Activated CD8-positive, alpha-beta memory T cell treated with anti-CD3 and anti-CD28 coated beads, Interleukin-2, amount 10 ng/mL, durations not matched to agents 7 days and 5 days (primary cell): ENCODE measurements at regions not wholly inside any gene's neighbourhood (a gene's known extent, or its start where the extent isn't known, plus 50 kb on each side); places are given as distances from the start of the nearest gene placed in this dataset.

Experiments used
- ATAC-seq: fragments of 150-1000 bp; cut with Tn5 transposase; one replicate; pipeline ENCODE4 v1.10.0; 2021; ENCODE audit warnings: moderate library complexity
- CTCF ChIA-PET: fragments of 350-600 bp; sonication (Branson Sonifier 250); formaldehyde crosslinking; loops from one replicate; lab custom pipeline; 2021; ENCODE audit warnings: antibody characterized with exemption; lab: Charles Lee
- DNase-seq: peaks from one replicate; pipeline ENCODE4 v3.0.0-alpha.2; 2020
- H3K27ac Mint-ChIP-seq: one replicate; pipeline ENCODE4 v1.8.0; 2021; ENCODE audit warnings: mild to moderate bottlenecking, mixed read lengths
- H3K27me3 Mint-ChIP-seq: one replicate; pipeline ENCODE4 v1.8.0; 2021; ENCODE audit warnings: mixed read lengths
- H3K36me3 Mint-ChIP-seq: one replicate; pipeline ENCODE4 v1.8.0; 2021; ENCODE audit warnings: mild to moderate bottlenecking, mixed read lengths
- H3K4me1 Mint-ChIP-seq: one replicate; pipeline ENCODE4 v1.8.0; 2021; ENCODE audit warnings: mixed read lengths
- H3K4me3 Mint-ChIP-seq: one replicate; pipeline ENCODE4 v1.8.0; 2021; ENCODE audit warnings: mild to moderate bottlenecking, moderate library complexity, mixed read lengths
- H3K9me3 Mint-ChIP-seq: one replicate; pipeline ENCODE4 v1.8.0; 2022; ENCODE audit warnings: low read depth, mixed read lengths

GRCh38 chr7:142418326-142418725, 160.5 kb upstream of the PRSS58 start:
- DNase-seq = no peak
- CTCF ChIA-PET = interaction anchor here (1.3 to 1.7 kb wide), 3 partner anchors 20 to 59 kb away, joined by 3 to 9 read pairs (median 3); no protein-coding TSS in a partner anchor
- no peaks in the 10 kb centered on the region for H3K27me3 Mint-ChIP-seq
- H3K4me3 Mint-ChIP-seq = no peak overlapping the region
- H3K9me3 Mint-ChIP-seq = no peaks in the 10 kb centered on the region
- no peak for ATAC-seq
- H3K4me1 Mint-ChIP-seq = peaks cover 6% of the 10 kb centered on the region
- H3K36me3 Mint-ChIP-seq = no peaks in the 10 kb centered on the region
- H3K27ac Mint-ChIP-seq = no peak overlapping the region

- Mint-ChIP-seq H3K36me3 (no peaks in the 10 kb centered on the region), H3K4me1 (peaks cover 14% of the 10 kb centered on the region), H3K27ac (no peak overlapping the region), H3K4me3 (no peak overlapping the region), H3K27me3 (no peaks in the 10 kb centered on the region), H3K9me3 (no peaks in the 10 kb centered on the region)
- CTCF ChIA-PET = interaction anchor here (0.8 to 3.1 kb wide), 4 partner anchors 10 to 47 kb away, joined by 3 to 11 read pairs (median 6); no protein-coding TSS in a partner anchor
- no peak for ATAC-seq
- DNase-seq = no peak
Observed at GRCh38 chr7:142414915-142415314, 157.1 kb upstream of the PRSS58 start.

- Mint-ChIP-seq H3K4me1 (peaks cover 14% of the 10 kb centered on the region), H3K27me3 (no peaks in the 10 kb centered on the region), H3K27ac (no peak overlapping the region), H3K9me3 (no peaks in the 10 kb centered on the region), H3K36me3 (no peaks in the 10 kb centered on the region), H3K4me3 (no peak overlapping the region)
- DNase-seq = no peak
- CTCF ChIA-PET = interaction anchor here (0.8 to 3.1 kb wide), 10 partner anchors 11 to 397 kb away, joined by 3 to 12 read pairs (median 4); no protein-coding TSS in a partner anchor
- ATAC-seq = no peak
Observed at GRCh38 chr7:142414135-142414534, 156.3 kb upstream of the PRSS58 start.

- DNase-seq (no peak), ATAC-seq (no peak)
- Mint-ChIP-seq H3K4me1 (peaks cover 12% of the 10 kb centered on the region), H3K27ac (no peak overlapping the region), H3K36me3 (no peaks in the 10 kb centered on the region), H3K27me3 (no peaks in the 10 kb centered on the region), H3K4me3 (no peak overlapping the region), H3K9me3 (no peaks in the 10 kb centered on the region)
- CTCF ChIA-PET = interaction anchor here (0.8 to 3.1 kb wide), 15 partner anchors 12 to 398 kb away, joined by 3 to 12 read pairs (median 4); no protein-coding TSS in a partner anchor
Observed at GRCh38 chr7:142413280-142414000, 155.6 kb upstream of the PRSS58 start.

- no peaks in the 10 kb centered on the region for H3K9me3 Mint-ChIP-seq
- peak; percentile 58 for ATAC-seq
Observed at GRCh38 chr7:142412551-142413193, 154.8 kb upstream of the PRSS58 start.

GRCh38 chr7:142409471-142409870, 151.6 kb upstream of the PRSS58 start:
- no peak overlapping the region for H3K27ac Mint-ChIP-seq
- H3K27me3 Mint-ChIP-seq = no peaks in the 10 kb centered on the region
- H3K36me3 Mint-ChIP-seq = no peaks in the 10 kb centered on the region
- CTCF ChIA-PET = no interaction called here
- no peaks in the 10 kb centered on the region for H3K9me3 Mint-ChIP-seq
- DNase-seq = no peak
- ATAC-seq = no peak
- H3K4me3 Mint-ChIP-seq = no peak overlapping the region
- H3K4me1 Mint-ChIP-seq = peaks cover 13% of the 10 kb centered on the region

More at GRCh38 chr7:142412551-142413193, 154.8 kb upstream of the PRSS58 start:
- DNase-seq = peak; percentile 55
- Mint-ChIP-seq H3K4me3 (no peak overlapping the region), H3K4me1 (peaks cover 11% of the 10 kb centered on the region), H3K27ac (no peak overlapping the region), H3K27me3 (no peaks in the 10 kb centered on the region), H3K36me3 (no peaks in the 10 kb centered on the region)
- CTCF ChIA-PET = interaction anchor here (0.8 to 3.1 kb wide), 13 partner anchors 12 to 399 kb away, joined by 3 to 12 read pairs (median 4); no protein-coding TSS in a partner anchor

GRCh38 chr7:142408794-142409193, 150.9 kb upstream of the PRSS58 start:
- Mint-ChIP-seq H3K4me3 (no peak overlapping the region), H3K4me1 (peaks cover 13% of the 10 kb centered on the region), H3K27ac (no peak overlapping the region), H3K9me3 (no peaks in the 10 kb centered on the region), H3K36me3 (no peaks in the 10 kb centered on the region), H3K27me3 (no peaks in the 10 kb centered on the region)
- ATAC-seq (no peak), DNase-seq (no peak)
- CTCF ChIA-PET = interaction anchor here (0.9 kb wide), 1 partner anchor 14 kb away, joined by 3 read pairs; no protein-coding TSS in a partner anchor

GRCh38 chr7:142407939-142408570, 150.2 kb upstream of the PRSS58 start:
- H3K4me3 Mint-ChIP-seq = no peak overlapping the region
- peaks cover 6% of the 10 kb centered on the region for H3K27me3 Mint-ChIP-seq
- ATAC-seq = no peak
- peaks cover 10% of the 10 kb centered on the region for H3K4me1 Mint-ChIP-seq
- no peaks in the 10 kb centered on the region for H3K36me3 Mint-ChIP-seq
- no peak overlapping the region for H3K27ac Mint-ChIP-seq
- no peaks in the 10 kb centered on the region for H3K9me3 Mint-ChIP-seq
- no peak for DNase-seq
- CTCF ChIA-PET = interaction anchor here (0.9 kb wide), 1 partner anchor 13 kb away, joined by 3 read pairs; no protein-coding TSS in a partner anchor

- CTCF ChIA-PET = interaction anchor here (1.0 kb wide), 1 partner anchor 75 kb away, joined by 3 read pairs; no protein-coding TSS in a partner anchor
- ATAC-seq = no peak
- Mint-ChIP-seq H3K27me3 (peaks cover 24% of the 10 kb centered on the region), H3K27ac (no peak overlapping the region), H3K9me3 (no peaks in the 10 kb centered on the region), H3K4me1 (peaks cover 4% of the 10 kb centered on the region), H3K36me3 (no peaks in the 10 kb centered on the region), H3K4me3 (no peak overlapping the region)
- DNase-seq = no peak
Observed at GRCh38 chr7:142405122-142405765, 147.4 kb upstream of the PRSS58 start.

GRCh38 chr7:142401951-142402350, 144.1 kb upstream of the PRSS58 start:
- H3K27me3 Mint-ChIP-seq = peaks cover 31% of the 10 kb centered on the region
- H3K9me3 Mint-ChIP-seq = no peaks in the 10 kb centered on the region
- no peak overlapping the region for H3K27ac Mint-ChIP-seq
- CTCF ChIA-PET = no interaction called here
- H3K4me1 Mint-ChIP-seq = no peaks in the 10 kb centered on the region
- DNase-seq (no peak), ATAC-seq (no peak)
- no peaks in the 10 kb centered on the region for H3K36me3 Mint-ChIP-seq
- no peak overlapping the region for H3K4me3 Mint-ChIP-seq

- ATAC-seq = no peak
Observed at GRCh38 chr7:142400042-142400533, 142.2 kb upstream of the PRSS58 start.

GRCh38 chr7:142391191-142391992, 133.5 kb upstream of the PRSS58 start:
- peaks cover 2% of the 10 kb centered on the region for H3K4me1 Mint-ChIP-seq
- peak; percentile 80 for ATAC-seq
- H3K4me3 Mint-ChIP-seq = peak overlapping the region; percentile 46
- CTCF ChIA-PET = interaction anchor here (0.6 to 1.5 kb wide), 3 partner anchors 8 to 420 kb away, joined by 3 read pairs; no protein-coding TSS in a partner anchor
- H3K27ac Mint-ChIP-seq = peak overlapping the region; percentile 52
- no peaks in the 10 kb centered on the region for H3K36me3 Mint-ChIP-seq
- no peaks in the 10 kb centered on the region for H3K9me3 Mint-ChIP-seq
- peaks cover 8% of the 10 kb centered on the region for H3K27me3 Mint-ChIP-seq
- DNase-seq = peak; percentile 58

More at GRCh38 chr7:142400042-142400533, 142.2 kb upstream of the PRSS58 start:
- H3K4me3 Mint-ChIP-seq = no peak overlapping the region
- no peak overlapping the region for H3K27ac Mint-ChIP-seq
- DNase-seq = no peak
- CTCF ChIA-PET = no interaction called here
- no peaks in the 10 kb centered on the region for H3K4me1 Mint-ChIP-seq
- no peaks in the 10 kb centered on the region for H3K9me3 Mint-ChIP-seq
- H3K36me3 Mint-ChIP-seq = no peaks in the 10 kb centered on the region
- H3K27me3 Mint-ChIP-seq = peaks cover 42% of the 10 kb centered on the region
